ENCODE measurements at regions not wholly inside any gene's neighbourhood (a gene's known extent, or its start where the extent isn't known, plus 50 kb on each side); places are given as distances from the start of the nearest gene placed in this dataset.
A peak's percentile ranks its signal among the peaks of the same experiment; 100 is the strongest.

DNA sequence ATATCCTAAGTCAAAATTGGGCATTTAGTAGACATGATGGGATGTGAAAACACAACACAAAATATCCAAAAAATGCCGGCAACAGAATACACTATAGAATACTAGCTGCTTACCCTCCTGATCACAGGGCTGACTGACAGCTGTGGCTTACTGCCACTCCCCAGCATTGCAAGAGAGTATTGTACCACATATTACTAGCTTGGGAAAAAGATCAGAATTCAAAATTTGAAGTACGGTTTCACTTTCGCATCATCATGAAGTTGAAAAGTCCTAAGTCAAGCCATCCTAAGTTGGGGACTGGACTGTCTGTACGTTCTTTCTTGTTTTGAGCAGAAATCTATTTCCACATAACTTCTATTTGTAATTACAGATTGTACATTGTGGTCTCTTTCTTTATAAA, 851.4 kb downstream of the MAT2B start:
- DNase-seq (ENCODE audit: insufficient read length, low spot score) (no peak), FAIRE-seq (peak; percentile 18)

DNA sequence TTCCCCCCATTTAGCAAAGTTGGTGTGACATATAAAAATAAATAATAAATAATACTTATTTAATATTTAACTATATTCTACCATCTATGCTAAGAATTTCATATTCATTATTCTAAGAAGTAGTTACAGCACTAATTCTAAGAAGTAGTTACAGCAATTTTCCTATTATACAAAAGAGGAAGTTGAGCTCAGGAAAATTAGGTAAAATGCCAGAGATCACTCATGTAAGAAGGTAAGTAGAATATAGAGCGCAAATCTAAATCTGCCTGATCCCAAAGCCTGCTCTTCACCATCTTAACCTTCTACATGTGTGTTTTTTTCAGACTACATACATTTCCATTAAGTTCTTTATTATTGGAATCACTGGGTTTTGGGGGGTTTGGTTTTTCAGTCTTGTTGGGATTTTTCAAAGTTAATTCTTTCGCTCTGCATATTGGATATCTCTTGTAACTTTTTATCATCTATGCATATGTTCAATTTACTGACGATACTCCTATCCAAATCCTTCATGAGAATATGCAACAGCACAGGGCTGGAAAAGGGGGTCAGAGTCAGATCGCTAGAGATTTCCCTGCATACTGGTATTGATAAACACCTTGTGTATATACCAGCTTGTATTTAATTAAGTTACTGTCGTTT, 852.1 kb downstream of the MAT2B start:
- FAIRE-seq = no peak
- no peak for DNase-seq (ENCODE audit: insufficient read length, low spot score)

DNA sequence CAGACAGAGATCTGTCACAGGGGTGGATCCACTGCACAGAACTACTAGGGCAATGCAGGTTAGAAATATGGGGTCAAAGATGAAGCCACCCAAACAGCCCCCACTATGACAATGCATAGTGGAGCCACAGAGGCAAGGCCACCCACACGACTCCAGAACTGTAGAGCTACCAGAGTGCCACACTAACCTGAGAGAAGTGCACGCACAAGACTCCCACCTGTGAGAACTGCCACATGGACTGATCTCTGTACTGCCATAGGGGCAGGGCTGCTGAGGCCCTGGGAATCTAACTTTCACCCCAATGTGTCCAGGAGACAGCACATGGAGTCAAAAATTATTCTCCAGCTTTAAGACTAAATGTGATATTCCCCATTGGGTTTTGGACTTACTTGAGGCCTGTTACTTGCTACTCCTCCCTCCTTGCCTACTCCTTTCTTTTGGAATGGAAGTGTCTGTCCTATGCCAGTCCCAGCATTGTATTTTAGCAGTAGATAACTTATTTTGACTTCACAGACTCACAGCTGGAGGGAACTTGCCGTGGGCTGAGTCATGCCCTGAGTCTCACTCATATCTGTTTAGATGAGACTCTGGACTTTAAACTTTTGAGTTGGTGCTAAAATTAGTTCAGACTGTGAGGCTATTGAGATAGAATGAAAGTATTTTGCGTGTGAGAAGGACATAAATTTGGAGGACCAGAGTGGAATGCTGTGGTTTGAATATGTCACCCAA, 853.3 kb downstream of the MAT2B start:
- FAIRE-seq = no peak
- no peak for DNase-seq (ENCODE audit: insufficient read length, low spot score)

DNA sequence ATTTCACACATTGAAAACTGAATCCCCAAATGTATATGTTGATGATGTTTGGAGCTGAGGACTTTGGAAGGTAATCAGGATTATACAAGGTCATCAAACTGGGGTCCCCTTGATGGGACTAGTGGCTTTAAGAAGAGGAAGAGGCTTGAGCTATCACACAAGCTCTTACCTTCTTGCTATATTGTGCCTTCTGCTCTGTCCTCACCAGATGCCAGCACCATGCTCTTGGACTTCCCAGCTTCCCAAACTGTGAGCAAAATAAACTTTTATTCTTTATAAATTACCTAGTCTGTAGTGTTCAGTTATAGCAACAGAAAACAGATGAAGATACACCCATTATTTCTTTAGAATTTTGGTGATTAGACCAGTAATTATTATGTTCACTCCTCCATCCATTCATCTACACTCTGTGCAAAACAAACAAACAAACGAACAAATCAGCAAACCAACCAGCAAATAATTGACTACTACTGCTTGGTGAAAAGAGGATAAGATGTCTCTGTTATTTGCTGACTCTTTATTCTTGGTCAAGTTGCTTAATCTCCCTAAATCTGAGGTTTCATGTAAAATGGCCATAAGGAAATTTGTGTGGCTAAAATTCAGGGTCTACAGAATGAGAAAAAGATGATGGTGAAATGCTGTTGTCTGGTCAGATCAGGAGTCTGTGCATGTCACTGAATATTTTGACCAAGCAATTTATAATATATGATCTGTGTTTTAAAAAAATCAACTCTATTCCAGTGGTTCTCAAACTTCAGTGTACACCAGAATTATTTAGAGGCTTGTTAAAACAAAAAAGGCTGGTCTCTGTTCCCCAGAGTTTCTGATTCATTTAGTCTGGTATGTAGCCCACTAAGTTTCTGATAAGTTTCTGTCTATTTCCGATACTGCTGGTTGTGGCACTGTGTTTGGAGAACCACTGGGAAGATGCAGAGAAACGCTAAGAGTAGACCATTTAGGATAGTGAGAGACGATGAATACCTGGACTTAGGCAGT, 854.1 kb downstream of the MAT2B start:
- DNase-seq (ENCODE audit: insufficient read length, low spot score) (no peak), FAIRE-seq (peak; percentile 28)

DNA sequence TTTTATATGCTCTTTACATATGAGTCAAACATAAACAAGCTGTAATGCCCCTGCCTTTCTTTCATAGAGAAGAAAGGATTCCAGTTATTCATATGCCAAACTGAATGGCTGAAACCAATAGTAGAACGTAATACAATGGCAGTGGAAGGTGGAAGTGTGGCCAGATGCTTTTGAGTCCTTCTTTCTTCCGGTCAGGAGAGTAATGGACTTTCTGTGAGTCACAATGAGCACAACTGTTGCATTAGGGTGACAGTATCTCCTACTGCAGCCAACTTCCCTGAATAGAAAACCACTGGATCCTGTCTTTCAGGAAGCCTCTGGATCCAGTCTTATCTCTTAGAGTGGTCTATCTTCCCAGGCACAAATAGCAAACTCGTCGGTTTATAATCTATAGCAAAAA, 855.2 kb downstream of the MAT2B start:
- no peak for DNase-seq (ENCODE audit: insufficient read length, low spot score)
- no peak for FAIRE-seq

DNA sequence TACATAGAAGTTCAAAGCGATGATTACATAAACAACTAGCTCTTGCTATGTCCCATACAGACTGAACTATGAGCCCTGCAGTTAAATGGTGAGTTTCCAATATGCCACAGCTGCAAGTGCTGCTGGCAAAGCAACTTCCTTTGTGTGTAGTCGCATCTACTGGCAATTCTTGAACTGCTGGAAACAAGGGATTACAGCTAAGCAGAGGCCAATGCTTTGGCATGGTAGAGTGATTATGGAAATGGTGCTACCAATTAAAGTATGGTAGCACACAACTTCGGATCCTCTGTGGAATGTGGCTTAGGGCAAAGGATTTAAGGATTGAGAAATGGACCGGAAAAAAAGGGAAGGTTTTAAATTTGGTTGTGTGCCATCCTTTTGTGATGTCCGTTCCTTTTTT, 856.6 kb downstream of the MAT2B start:
- no peak for DNase-seq (ENCODE audit: insufficient read length, low spot score)

DNA sequence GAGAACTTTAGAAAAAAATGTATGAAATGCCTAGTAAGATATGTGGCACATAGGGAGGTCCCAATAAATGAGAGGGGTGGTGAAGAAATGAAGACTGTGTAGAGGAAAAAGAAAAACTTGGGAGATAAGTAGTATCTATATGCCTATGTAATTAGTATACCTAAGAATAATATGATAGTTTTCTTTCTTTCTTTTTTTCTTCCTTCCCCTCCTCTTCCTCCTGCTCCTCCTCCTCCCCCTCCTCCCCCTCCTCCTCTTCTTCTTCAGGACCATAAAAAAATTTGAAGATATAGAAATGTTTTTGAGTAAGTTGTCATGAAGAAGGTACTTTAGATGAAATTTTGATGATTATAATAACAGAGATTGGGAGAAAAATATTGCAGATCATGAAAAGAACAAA, 857.4 kb downstream of the MAT2B start:
- FAIRE-seq = no peak
- DNase-seq (ENCODE audit: insufficient read length, low spot score) = no peak

More for the DNA sequence above, 856.6 kb downstream of the MAT2B start:
- FAIRE-seq = no peak

DNA sequence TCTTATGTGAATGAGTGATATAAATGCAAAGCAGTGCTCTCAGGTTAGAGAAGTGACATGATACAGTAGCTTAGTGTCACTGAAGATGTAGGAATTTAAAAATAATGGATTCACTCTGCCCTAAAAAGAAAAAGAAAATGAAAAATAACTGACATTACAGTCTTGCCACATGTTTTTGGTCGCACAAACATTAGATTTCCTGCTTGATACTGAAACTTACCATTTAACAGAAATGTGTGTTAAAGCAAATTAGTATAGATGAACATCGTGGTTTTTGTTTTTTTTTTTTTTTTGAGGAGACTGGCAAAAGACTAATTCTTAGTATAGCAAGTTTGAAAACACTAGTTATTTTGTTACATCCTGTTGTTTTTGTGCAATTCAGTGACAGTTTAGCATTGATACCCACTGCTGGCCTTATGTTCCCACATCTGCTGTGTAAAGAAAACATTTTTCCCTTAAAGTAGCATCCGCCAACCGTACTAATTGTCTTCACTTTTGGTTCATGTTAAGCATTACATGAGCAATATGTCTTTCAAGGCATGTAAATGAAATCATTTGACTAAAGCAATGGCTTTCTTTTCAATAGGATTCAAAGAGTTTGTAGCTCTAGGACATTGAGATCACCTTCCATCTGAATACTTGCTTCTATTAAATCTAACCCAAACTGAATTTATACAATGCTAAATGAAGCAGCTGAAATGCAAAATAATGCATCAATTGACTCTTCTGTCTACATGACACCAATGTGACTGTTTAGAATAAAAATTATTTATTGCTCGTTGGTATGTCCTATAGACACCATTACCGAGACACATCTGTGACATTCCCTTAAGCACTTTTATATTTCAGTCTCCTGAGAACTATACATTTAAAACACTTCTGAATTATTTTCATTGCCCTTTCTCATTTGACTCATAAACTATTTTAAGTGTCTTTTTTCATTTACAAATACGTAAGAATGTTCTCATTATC, 859.1 kb downstream of the MAT2B start:
- FAIRE-seq = no peak

DNA sequence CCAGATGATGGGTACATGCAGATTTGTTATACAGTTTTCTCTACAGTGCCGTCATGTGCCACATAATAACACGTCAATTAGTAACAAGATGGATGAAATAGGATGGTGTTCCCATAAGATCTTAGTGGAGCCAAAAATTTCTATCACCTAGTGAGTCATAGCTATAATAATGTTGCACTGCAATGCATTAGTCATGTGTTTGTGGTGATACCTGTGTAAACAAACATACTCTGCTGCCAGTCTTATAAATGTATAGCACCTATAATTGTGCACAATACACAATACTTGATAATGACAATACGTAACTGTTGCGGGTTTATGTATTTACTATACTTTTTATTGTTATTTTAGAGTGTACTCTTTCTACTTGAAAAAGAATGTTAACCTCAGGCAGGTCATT, 865.4 kb downstream of the MAT2B start:
- DNase-seq (ENCODE audit: insufficient read length, low spot score) = no peak
- no peak for FAIRE-seq

More for the DNA sequence above, 859.1 kb downstream of the MAT2B start:
- DNase-seq (ENCODE audit: insufficient read length, low spot score) = no peak

DNA sequence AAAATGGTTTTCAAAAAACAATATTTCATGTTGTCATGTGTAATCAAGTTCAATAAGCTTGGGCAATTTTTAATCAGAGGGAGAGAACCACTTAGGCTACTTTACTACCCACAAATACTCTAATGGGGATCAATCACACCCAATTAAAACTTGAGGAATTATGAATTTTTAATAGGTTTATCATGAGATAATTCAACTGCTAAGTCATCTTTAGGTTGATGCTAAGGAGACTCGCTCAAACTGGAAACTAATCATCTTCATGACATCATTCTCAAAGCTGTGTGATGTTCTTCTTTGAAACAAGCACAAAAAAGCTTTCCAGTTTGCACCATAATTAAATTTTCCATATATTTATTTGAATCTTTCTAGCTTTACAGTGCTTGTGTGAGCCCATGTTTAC, 867.5 kb downstream of the MAT2B start:
- FAIRE-seq (no peak), DNase-seq (ENCODE audit: insufficient read length, low spot score) (no peak)

DNA sequence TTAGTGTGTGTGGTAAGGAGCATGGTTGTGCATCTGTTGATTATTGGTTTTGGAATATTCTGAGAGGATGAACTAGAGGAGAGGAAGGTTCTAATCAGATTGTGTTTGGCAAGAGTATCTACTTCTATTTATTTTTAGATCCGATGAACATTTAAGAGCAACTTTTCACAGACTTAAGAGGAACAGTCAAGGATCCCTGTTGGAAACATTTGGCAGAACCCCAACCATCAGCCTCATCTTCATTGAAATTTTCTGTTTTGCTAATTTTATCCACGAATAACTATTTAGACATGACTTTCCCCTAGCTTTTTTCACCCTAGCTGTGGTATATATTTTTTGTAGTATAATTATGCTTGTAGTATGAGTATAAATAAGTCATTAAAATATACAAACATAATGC, 868.5 kb downstream of the MAT2B start:
- FAIRE-seq = no peak
- DNase-seq (ENCODE audit: insufficient read length, low spot score) = no peak

DNA sequence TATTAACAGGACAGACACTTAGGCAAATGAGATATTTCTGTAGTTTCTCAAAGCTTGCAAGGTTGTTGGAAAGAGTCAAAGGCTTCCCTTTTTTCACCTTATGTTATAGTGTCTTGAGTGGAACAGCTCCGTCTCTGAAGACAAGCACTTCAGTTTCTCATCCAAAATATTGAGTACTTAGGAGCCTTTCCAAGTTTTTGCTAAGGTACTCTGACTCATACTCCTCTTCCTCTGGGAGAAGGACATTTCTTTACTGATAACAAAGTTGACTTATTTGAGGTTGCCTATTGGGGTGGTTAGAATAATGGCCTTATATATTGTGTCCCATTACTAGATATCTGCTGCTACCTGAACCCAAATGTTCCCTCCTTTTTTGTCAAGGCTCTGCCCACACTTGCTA, 869.6 kb downstream of the MAT2B start:
- FAIRE-seq = no peak

DNA sequence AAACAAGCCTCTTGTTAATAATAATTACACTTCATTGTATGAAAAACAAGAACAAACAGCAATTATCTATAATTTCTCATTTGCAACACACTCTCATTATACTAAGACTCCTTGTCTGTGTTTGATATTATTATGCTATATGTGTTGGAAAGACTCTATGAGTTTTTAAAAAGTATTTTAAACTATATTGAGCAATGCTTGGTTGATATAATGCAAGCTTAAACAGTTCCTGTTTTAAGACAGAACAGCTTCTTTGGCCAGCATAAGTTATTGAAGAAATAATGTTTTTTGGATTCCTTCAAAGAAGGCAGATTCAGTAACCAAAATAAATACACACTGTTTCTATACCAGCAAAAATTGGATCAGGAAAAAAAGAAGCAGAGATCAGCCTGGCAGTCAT, 871.4 kb downstream of the MAT2B start:
- DNase-seq (ENCODE audit: insufficient read length, low spot score) = no peak
- no peak for FAIRE-seq

More for the DNA sequence above, 869.6 kb downstream of the MAT2B start:
- no peak for DNase-seq (ENCODE audit: insufficient read length, low spot score)

DNA sequence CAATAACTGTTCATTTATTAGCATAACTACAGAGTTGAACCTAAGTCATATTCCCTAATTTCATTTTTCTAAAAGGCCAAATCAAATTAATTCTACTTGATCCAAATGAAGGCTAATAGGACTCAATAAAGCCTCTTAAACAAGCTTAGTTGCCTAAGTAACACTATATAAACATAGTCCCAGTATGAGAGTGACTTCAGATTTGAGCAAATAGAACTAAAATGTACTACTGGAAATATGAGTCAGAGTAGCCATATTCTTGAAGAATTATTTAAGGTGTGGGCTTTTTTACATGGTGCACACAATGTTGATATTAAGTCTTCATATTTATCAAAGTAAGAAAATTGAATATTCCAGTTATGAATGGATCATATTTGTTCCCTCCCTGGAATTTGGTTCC, 872.3 kb downstream of the MAT2B start:
- FAIRE-seq (no peak), DNase-seq (ENCODE audit: insufficient read length, low spot score) (no peak)

DNA sequence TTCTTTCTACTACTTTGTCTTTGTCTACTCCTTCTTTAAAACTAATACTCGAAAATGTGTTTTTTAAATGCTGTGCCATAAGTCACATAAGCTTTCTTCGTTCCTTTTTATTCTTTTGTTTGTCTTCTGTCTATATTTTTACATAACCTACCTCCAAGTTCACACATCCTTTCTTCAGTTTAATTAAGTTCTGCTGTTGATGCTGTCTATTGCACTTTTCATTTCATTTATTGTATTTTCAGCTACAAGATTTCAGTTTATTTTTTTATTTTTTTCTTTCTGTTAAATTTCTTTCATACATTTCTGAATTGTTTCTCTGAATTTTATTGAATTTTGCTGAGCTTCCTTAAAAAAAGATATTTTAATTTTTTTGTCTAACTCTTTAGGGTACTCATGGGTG, 878.2 kb downstream of the MAT2B start:
- FAIRE-seq = no peak

DNA sequence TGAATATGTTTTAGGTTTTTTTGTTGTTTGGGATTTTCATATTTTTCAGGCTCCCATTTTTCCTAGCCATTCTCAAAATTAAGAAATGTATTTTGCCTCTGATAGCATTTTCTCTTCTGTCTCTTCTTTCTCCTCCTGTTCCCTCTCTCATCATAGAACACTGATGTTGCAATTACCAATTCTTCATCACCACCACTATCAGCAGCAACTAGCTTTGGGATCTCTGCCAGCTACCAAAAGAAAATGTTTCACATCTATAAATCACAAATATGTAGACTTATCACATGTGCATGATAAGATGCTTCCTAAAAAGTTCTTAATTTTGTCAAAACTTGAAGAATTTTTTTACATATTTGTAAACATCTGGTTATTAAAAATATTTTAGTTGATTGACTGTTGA, 887.1 kb downstream of the MAT2B start:
- FAIRE-seq = no peak
- DNase-seq (ENCODE audit: insufficient read length, low spot score) = no peak

More for the DNA sequence above, 878.2 kb downstream of the MAT2B start:
- DNase-seq (ENCODE audit: insufficient read length, low spot score) = no peak

DNA sequence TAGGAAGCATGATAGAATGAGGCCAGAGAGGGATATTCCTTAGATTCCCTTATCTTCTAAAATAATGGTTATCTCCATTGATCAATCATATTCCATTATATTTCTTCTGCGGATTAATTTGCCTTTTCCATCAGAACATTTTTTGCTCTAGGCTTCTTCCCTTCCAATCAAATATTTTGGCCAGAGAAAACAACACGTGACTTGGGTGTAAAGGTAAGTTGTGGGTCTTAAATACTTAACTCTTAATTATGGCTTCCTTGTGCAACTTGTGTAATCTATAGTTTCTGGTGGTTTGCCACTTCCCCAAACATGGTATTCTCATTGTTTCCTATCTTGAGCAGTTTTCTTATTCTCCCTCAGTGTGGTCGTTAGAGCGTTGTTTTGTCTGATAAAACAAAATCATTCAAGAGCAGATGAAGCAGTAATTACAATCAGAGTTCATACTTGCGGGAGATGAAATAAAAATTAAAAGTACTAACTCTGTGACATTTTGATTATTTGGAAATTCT, 889.3 kb downstream of the MAT2B start:
- no peak for DNase-seq (ENCODE audit: insufficient read length, low spot score)
- no peak for FAIRE-seq

DNA sequence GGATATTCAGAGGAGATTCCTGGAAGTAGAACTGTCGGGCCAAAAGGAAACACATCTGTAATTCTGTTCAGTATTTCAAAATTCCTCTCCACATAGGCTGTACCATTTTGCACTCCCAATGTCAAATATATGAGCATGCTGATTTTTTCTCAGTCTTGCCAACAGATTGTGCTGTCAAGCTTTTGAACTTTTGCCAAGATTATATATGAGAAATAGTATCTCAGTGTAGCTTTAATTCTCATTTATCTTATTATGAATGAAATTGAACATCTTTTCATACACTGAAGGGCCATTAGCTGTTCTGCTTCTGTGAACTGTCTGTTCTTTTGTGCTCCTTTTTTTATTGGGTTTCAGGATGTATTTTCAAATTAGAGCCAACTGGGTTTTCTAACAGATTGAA, 907.1 kb downstream of the MAT2B start:
- FAIRE-seq (no peak), DNase-seq (ENCODE audit: insufficient read length, low spot score) (no peak)

DNA sequence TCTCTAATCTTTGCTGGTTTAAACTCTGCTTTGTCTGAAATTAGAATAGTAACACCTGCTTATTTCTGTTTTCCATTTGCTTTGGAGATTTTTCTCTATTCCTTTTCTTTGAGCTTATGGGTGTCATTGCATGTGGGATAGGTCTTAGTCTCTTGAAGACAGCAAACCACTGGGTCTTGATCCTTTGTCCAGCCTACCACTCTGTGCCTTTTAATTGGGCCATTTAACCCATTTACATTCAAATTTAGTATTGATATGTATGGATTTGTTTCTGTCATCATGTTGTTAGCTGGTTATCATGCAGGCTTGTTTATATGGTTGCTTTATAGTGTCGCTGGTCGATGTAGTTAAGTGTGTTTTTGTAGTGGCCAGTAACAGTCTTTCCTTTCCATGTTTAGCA, 914.7 kb downstream of the MAT2B start:
- DNase-seq (ENCODE audit: insufficient read length, low spot score) = no peak
- no peak for FAIRE-seq

DNA sequence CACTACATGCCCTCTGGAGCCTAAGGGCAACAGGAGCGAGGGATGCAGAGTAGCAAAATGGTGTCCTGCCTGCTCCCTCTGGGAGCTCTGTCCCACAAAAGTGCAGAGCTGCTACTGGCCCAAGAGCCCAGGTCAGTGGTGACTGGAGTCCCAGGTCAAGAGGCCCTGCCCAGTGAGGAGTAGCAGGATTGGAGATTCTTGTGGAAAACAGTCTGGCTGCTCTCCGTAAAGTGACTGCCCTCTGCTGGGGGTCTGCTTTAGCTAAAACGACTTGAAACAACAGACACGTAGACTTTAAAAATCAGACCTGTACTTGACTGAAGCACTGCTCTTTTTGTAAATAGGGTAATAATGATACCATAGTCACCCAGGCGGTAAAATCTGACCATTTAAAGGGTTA, 917.0 kb downstream of the MAT2B start:
- FAIRE-seq = no peak
- no peak for DNase-seq (ENCODE audit: insufficient read length, low spot score)
